IMR-90 (cell line): ENCODE measurements at regions not wholly inside any gene's neighbourhood (a gene's known extent, or its start where the extent isn't known, plus 50 kb on each side); places are given as distances from the start of the nearest gene placed in this dataset.

Experiments
- ATAC-seq: fragments of 200-7000 bp; cut with Tn5 transposase; 2 replicates; pipeline ENCODE4 v1.9.1; 2020; ENCODE audit warnings: low read depth, mild to moderate bottlenecking, moderate library complexity
- BruUV-seq: library from RNA; stranded (reverse); fragments of 400-500 nt; replicated peaks from 2 replicates; lab custom pipeline; 2021; lab: Mats Ljungman, UMichigan
- CTCF ChIA-PET: fragments of 300-600 bp; formaldehyde crosslinking; extraction: SDS; loops from one replicate; lab custom pipeline; 2021; ENCODE audit warnings: antibody characterized with exemption; lab: Yijun Ruan, JAX
- POLR2A ChIA-PET: fragments of 300-600 bp; sonication (Branson Sonifier 250); formaldehyde crosslinking; loops from one replicate; lab custom pipeline; 2022; ENCODE audit warnings: antibody characterized with exemption; ENCODE audit not compliant: unreplicated experiment; lab: Charles Lee
- DNase-seq: peaks from one replicate; pipeline ENCODE4 v3.0.0; 2013
- H2AFZ ChIP-seq: replicated peaks from 2 replicates; pipeline ENCODE3; 2013; ENCODE audit warnings: low read length, mild to moderate bottlenecking; ENCODE audit not compliant: poor library complexity
- H2AK5ac ChIP-seq: 2 replicates; pipeline ENCODE4 v1.6.1; 2013; ENCODE audit warnings: low read depth, low read length, inconsistent platforms
- H2AK9ac ChIP-seq: replicated peaks from 2 replicates; pipeline ENCODE3; 2013; ENCODE audit warnings: mild to moderate bottlenecking, low read depth, low read length, moderate library complexity; ENCODE audit not compliant: poor library complexity
- H2BK120ac ChIP-seq: 2 replicates; pipeline ENCODE4 v1.6.1; 2013; ENCODE audit warnings: low read depth, low read length, inconsistent platforms
- H2BK15ac ChIP-seq: 3 replicates; pipeline ENCODE4 v1.6.1; 2013; ENCODE audit warnings: low read depth, low read length, inconsistent platforms
- H2BK20ac ChIP-seq: 2 replicates; pipeline ENCODE4 v1.6.1; 2013; ENCODE audit warnings: low read depth, mild to moderate bottlenecking, inconsistent platforms, low read length, moderate library complexity
- H2BK5ac ChIP-seq: 2 replicates; pipeline ENCODE4 v1.6.1; 2013; ENCODE audit warnings: mild to moderate bottlenecking, low read depth, low read length, inconsistent platforms; ENCODE audit not compliant: poor library complexity, severe bottlenecking
- H3K14ac ChIP-seq: replicated peaks from 2 replicates; pipeline ENCODE4 v1.6.1; 2013; ENCODE audit warnings: low read depth, low read length, inconsistent platforms
- H3K18ac ChIP-seq: 2 replicates; pipeline ENCODE4 v1.6.1; 2013; ENCODE audit warnings: low read depth, low read length, control low read depth
- H3K23ac ChIP-seq: 2 replicates; pipeline ENCODE4 v1.6.1; 2013; ENCODE audit warnings: low read depth, low read length, inconsistent platforms
- H3K27ac ChIP-seq: 2 replicates; pipeline ENCODE4 v1.5.1; 2013; ENCODE audit warnings: mild to moderate bottlenecking, control low read depth, low read length; ENCODE audit not compliant: insufficient read depth
- H3K27me3 ChIP-seq: 2 replicates; pipeline ENCODE4 v1.6.1; 2013; ENCODE audit warnings: low read length; ENCODE audit not compliant: control insufficient read depth, insufficient read depth
- H3K36me3 ChIP-seq: 2 replicates; pipeline ENCODE4 v1.6.1; 2013; ENCODE audit warnings: low read length, mixed read lengths; ENCODE audit not compliant: control insufficient read depth, insufficient read depth
- H3K4ac ChIP-seq: 2 replicates; pipeline ENCODE4 v1.6.1; 2013; ENCODE audit warnings: low read depth, low read length, inconsistent platforms
- H3K4me1 ChIP-seq: 2 replicates; pipeline ENCODE4 v1.6.1; 2013; ENCODE audit warnings: low read length, mixed read lengths; ENCODE audit not compliant: control insufficient read depth, insufficient read depth
- H3K4me2 ChIP-seq: 2 replicates; pipeline ENCODE4 v1.6.1; 2013; ENCODE audit warnings: low read depth, mild to moderate bottlenecking, control low read depth, low read length, moderate library complexity
- H3K4me3 ChIP-seq: 2 replicates; pipeline ENCODE4 v1.5.1; 2013; ENCODE audit warnings: low read depth, mild to moderate bottlenecking, control low read depth, low read length, moderate library complexity; ENCODE audit not compliant: insufficient read depth
- H3K56ac ChIP-seq: 2 replicates; pipeline ENCODE4 v1.6.1; 2013; ENCODE audit warnings: low read length, inconsistent platforms; ENCODE audit not compliant: insufficient read depth; ENCODE audit errors: extremely low read depth
- H3K79me1 ChIP-seq, 2 experiments: 2 replicates each; pipeline ENCODE4 v1.6.1; 2013; ENCODE audit warnings: low read length in 2 of 2, inconsistent platforms in 1 of 2, low read depth in 1 of 2
- H3K9ac ChIP-seq: 2 replicates; pipeline ENCODE4 v1.6.1; 2013; ENCODE audit warnings: low read depth, low read length, control low read depth
- H3K9me1 ChIP-seq: 2 replicates; pipeline ENCODE4 v1.6.1; 2013; ENCODE audit warnings: low read length, inconsistent platforms; ENCODE audit not compliant: insufficient read depth
- H3K9me3 ChIP-seq: 2 replicates; pipeline ENCODE4 v1.6.1; 2013; ENCODE audit warnings: low read length; ENCODE audit not compliant: control insufficient read depth, insufficient read depth
- H4K20me1 ChIP-seq: 2 replicates; pipeline ENCODE4 v1.6.1; 2013; ENCODE audit warnings: low read length, inconsistent platforms; ENCODE audit not compliant: insufficient read depth
- H4K5ac ChIP-seq: 2 replicates; pipeline ENCODE4 v1.6.1; 2013; ENCODE audit warnings: mild to moderate bottlenecking, low read depth, low read length, control low read depth
- H4K8ac ChIP-seq, 2 experiments: 2 replicates each; pipeline ENCODE4 v1.6.1; 2013; ENCODE audit warnings: low read depth in 2 of 2, low read length in 2 of 2, control low read depth in 1 of 2, inconsistent platforms in 1 of 2
- H4K91ac ChIP-seq: 2 replicates; pipeline ENCODE4 v1.6.1; 2013; ENCODE audit warnings: low read depth, low read length, inconsistent platforms; ENCODE audit not compliant: insufficient read depth
- CEBPB ChIP-seq: IDR thresholded peaks from 2 replicates; pipeline ENCODE4 v1.6.1; 2012; ENCODE audit warnings: low read depth, low read length, improper control_type of control experiment
- CHD1 ChIP-seq: IDR thresholded peaks from 2 replicates; pipeline ENCODE4 v1.6.1; 2012; ENCODE audit warnings: low read depth, low read length, improper control_type of control experiment
- CTCF ChIP-seq: conservative IDR thresholded peaks from 2 replicates; pipeline ENCODE4 v1.5.1; 2012; ENCODE audit warnings: mild to moderate bottlenecking, low read depth, low read length, improper control_type of control experiment
- ELK1 ChIP-seq: fragments of 150-350 bp; IDR thresholded peaks from 2 replicates; pipeline ENCODE4 v1.6.1; 2016; ENCODE audit warnings: low read depth, mild to moderate bottlenecking, low read length, moderate library complexity, borderline replicate concordance
- FOS ChIP-seq: fragments of 150-350 bp; IDR thresholded peaks from 2 replicates; pipeline ENCODE4 v1.6.1; 2016; ENCODE audit warnings: low read depth, low read length
- MXI1 ChIP-seq: IDR thresholded peaks from 2 replicates; pipeline ENCODE4 v1.6.1; 2012; ENCODE audit warnings: low read depth, mild to moderate bottlenecking, low read length, moderate library complexity, borderline replicate concordance
- RAD21 ChIP-seq: IDR thresholded peaks from 2 replicates; pipeline ENCODE4 v1.6.1; 2012; ENCODE audit warnings: low read length, improper control_type of control experiment
- RCOR1 ChIP-seq: IDR thresholded peaks from 2 replicates; pipeline ENCODE4 v1.6.1; 2012; ENCODE audit warnings: mild to moderate bottlenecking, low read length, improper control_type of control experiment; ENCODE audit not compliant: insufficient replicate concordance
- SMC3 ChIP-seq: fragments of 150-350 bp; IDR thresholded peaks from 2 replicates; pipeline ENCODE4 v1.6.1; 2016; ENCODE audit warnings: low read depth, mild to moderate bottlenecking, antibody characterized with exemption, low read length, moderate library complexity
- USF2 ChIP-seq: fragments of 150-350 bp; IDR thresholded peaks from 2 replicates; pipeline ENCODE4 v1.6.1; 2017; ENCODE audit warnings: mild to moderate bottlenecking, antibody characterized with exemption, low read length, low read depth
- WGBS, 2 experiments: methylation state at CpG; one replicate each; pipeline versions ENCODE4 v1.1.5 to v1.1.7; 2013; ENCODE audit warnings: missing lambda C conversion rate in 2 of 2; ENCODE audit not compliant: insufficient read length in 1 of 2; ENCODE audit errors: extremely low coverage in 2 of 2; 5-methylcytosine and 5-hydroxymethylcytosine counted together
- dilution Hi-C: fragments of 300-500 bp; cut with HindIII; formaldehyde crosslinking; loops from one replicate; pipeline ENCODE4 v1.14.3; 2018; ENCODE audit warnings: low sequenced_read_pairs; ENCODE audit not compliant: unreplicated experiment
- in situ Hi-C: fragments of 300-500 bp; cut with MboI; formaldehyde crosslinking; loops from 3 replicates; pipeline ENCODE4 v1.14.3; 2019; ENCODE audit warnings: low sequenced_read_pairs, inconsistent platforms, mixed read lengths
- intact Hi-C: fragments of 100-400 bp; cut with micrococcal nuclease; formaldehyde crosslinking; loops from 2 replicates; pipeline ENCODE4 v1.10.0; 2022

- Histone ChIP-seq H3K18ac (no peak overlapping the region), H2BK20ac (no peak overlapping the region), H3K14ac (no peak overlapping the region), H2BK120ac (no peak overlapping the region), H4K91ac (no peak overlapping the region), H4K20me1 (no peaks in the 10 kb centered on the region), H3K27ac (no peak overlapping the region), H3K4me3 (no peak overlapping the region), H3K27me3 (no peaks in the 10 kb centered on the region; the same call in 1 of the 2 replicates), H2AK9ac (peak overlapping the region; percentile 51), H3K36me3 (no peaks in the 10 kb centered on the region), H3K56ac (no peak overlapping the region), H2AFZ (no peak overlapping the region), H3K9ac (no peak overlapping the region), H3K4me2 (no peak overlapping the region), H4K8ac (no peak overlapping the region), H3K9me3 (no peaks in the 10 kb centered on the region), H2AK5ac (no peak overlapping the region), H3K4me1 (no peaks in the 10 kb centered on the region), H4K5ac (no peak overlapping the region), H2BK15ac (no peak overlapping the region), H3K9me1 (no peaks in the 10 kb centered on the region; the same call in 1 of the 2 replicates), H3K23ac (no peak overlapping the region), H3K79me1 (no peaks in the 10 kb centered on the region), H3K4ac (no peak overlapping the region), H2BK5ac (no peak overlapping the region)
- ATAC-seq (no peak), DNase-seq (no peak)
- in situ Hi-C loops (no loop called here), intact Hi-C loops (no loop called here), dilution Hi-C loops (no loop called here)
- POLR2A ChIA-PET: no interaction called here
- CTCF ChIA-PET: no interaction called here
- BruUV-seq: no TSS peak
- TF ChIP-seq CTCF (no peak), MXI1 (no peak), FOS (no peak), CHD1 (no peak), RCOR1 (no peak), USF2 (no peak), ELK1 (no peak), RAD21 (no peak), SMC3 (no peak), CEBPB (no peak)
- no CpG with 5 or more reads among the region's 4 CpGs for WGBS, 2 experiments
Measured at GRCh38 chr9:4935001-4935672, 49.9 kb upstream of the JAK2 start.
